ENCODE measurements at regions not wholly inside any gene's neighbourhood (a gene's known extent, or its start where the extent isn't known, plus 50 kb on each side); places are given as distances from the start of the nearest gene placed in this dataset.
"Not testable (repeated sequence)": the region's sequence is repeated elsewhere in the genome, so short reads cannot be mapped to it uniquely, and the experiment has no call there.

DNA sequence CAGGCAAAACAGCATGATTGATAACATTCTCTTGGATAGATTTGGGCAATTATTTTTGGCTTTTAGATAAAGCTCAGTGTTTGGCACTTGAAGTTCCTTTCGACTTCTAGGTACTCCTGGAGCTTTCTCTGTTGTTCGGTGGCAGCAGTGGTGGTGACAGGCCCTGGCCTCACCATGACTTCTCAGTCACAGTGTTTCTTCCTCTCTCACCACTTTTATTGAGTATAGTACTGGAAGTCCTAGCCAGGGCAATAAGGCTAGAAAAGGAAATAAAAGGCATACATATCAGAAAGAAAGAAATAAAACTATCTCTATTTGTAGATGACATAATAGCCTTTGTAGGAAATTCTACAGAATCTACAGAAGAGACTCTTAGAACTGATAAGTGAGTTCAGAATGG, 101.2 kb upstream of the SIRPG start:
- H3K9ac ChIP-seq (ENCODE audit: low read length) = no peak overlapping the region
- no peak overlapping the region for H3K27ac ChIP-seq (ENCODE audit: low read depth, low read length)
- H3K36me3 ChIP-seq (ENCODE audit: insufficient read depth, low read length) = no peaks in the 10 kb centered on the region
- H3K9me3 ChIP-seq (ENCODE audit: low read length) = no peaks in the 10 kb centered on the region
- H3K27me3 ChIP-seq (ENCODE audit: control insufficient read depth in 1 of 2, insufficient read depth in 2 of 2, low read length in 2 of 2) = no peaks in the 10 kb centered on the region
- H3K4me3 ChIP-seq (ENCODE audit: low read depth in 1 of 2, low read length in 2 of 2) = no peak overlapping the region
- H3K4me1 ChIP-seq (ENCODE audit: insufficient read depth, low read length) = no peaks in the 10 kb centered on the region

DNA sequence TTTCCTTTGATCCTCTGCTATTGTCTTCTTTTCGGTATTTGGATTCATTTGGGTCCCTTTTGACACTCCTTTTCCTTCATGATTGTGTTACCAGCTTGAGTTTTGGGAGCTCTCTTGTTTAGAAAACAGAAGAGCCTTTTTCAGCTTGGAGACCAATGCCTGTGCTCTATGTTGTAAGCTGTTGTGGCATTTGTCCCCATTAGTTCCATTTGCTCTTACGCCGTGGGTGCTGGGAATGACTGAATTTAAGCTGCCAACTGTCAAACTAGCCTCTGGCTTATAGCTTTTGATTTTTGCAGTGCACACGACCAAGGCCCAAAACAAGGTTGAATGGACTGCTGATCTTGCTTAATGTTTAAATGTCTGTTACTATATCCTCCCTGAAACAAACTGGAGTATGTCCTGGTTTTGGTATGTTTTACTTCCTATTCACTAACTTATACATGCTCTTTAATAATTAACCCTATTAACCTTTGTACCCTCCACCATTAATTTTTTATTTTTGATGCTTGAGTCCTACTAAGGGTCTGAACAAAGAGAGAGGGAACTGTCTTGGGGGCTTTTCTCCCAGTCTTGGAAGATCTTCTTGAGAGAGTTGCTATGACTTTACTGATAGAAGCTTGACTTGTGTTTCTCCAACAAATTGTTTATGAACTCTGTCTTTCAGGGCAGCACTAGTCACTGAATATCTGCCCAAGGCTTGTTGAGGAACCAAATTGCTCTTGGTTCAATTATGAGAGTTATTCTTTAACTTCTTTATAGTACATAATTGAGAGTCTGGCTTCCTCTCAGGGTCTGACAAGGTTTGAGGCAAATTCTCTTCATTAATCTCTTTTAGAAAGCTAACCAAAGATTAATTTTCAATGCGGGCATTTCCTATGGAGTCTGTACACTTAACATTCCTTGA, 100.3 kb upstream of the SIRPG start:
- Histone ChIP-seq H3K36me3 (ENCODE audit: insufficient read depth, low read length) (no peaks in the 10 kb centered on the region), H3K4me1 (ENCODE audit: insufficient read depth, low read length) (no peaks in the 10 kb centered on the region), H3K27ac (ENCODE audit: low read depth, low read length) (no peak overlapping the region), H3K9ac (ENCODE audit: low read length) (no peak overlapping the region), H3K4me3 (ENCODE audit: low read depth in 1 of 2, low read length in 2 of 2) (no peak overlapping the region), H3K9me3 (ENCODE audit: low read length) (no peaks in the 10 kb centered on the region), H3K27me3 (ENCODE audit: control insufficient read depth in 1 of 2, insufficient read depth in 2 of 2, low read length in 2 of 2) (no peaks in the 10 kb centered on the region)

DNA sequence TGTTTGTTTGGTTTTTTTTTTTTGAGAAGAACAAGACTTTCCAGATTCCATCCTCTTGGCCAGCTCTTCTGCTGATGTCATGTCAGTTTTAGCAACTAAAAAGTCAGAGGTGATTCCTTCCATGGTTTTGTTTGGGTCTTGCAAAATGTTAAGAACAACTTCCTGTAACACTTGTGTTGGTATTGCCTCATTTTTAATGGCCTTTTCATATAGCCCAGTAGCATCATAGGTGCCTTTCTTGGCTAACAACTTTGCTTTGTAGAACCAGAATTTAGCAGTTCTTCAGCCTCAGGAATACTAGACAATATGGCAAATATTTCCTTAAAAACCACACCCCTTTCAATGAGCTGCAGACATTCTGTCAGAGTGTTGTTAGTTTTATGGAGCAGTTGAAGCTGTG, 99.5 kb upstream of the SIRPG start:
- Histone ChIP-seq H3K27ac (ENCODE audit: low read depth, low read length) (no peak overlapping the region), H3K4me3 (ENCODE audit: low read depth in 1 of 2, low read length in 2 of 2) (no peak overlapping the region), H3K36me3 (ENCODE audit: insufficient read depth, low read length) (no peaks in the 10 kb centered on the region), H3K9ac (ENCODE audit: low read length) (no peak overlapping the region), H3K27me3 (ENCODE audit: control insufficient read depth in 1 of 2, insufficient read depth in 2 of 2, low read length in 2 of 2) (no peaks in the 10 kb centered on the region), H3K9me3 (ENCODE audit: low read length) (no peaks in the 10 kb centered on the region), H3K4me1 (ENCODE audit: insufficient read depth, low read length) (no peaks in the 10 kb centered on the region)

DNA sequence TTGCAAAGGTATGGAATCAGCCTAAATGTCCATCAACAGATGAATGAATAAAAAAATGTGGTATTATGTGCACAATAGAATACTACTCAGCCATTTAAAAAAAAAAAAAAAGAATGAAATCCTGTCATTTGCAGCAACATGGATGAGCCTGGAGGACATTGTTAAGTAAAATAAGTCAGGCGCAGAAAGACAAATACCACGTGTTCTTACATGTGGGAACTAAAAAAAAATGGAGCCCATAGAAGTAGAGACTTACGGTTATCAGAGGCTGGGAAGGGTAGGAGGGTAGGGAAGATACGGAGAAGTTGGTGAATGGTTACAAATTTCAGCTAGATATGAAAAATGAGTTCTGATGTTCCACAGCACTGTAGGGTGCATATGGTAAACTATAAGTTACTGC, 97.2 kb upstream of the SIRPG start:
- Histone ChIP-seq H3K27ac (ENCODE audit: low read depth, low read length) (no peak overlapping the region), H3K4me3 (ENCODE audit: low read depth in 1 of 2, low read length in 2 of 2) (no peak overlapping the region), H3K36me3 (ENCODE audit: insufficient read depth, low read length) (no peaks in the 10 kb centered on the region), H3K9ac (ENCODE audit: low read length) (no peak overlapping the region), H3K27me3 (ENCODE audit: control insufficient read depth in 1 of 2, insufficient read depth in 2 of 2, low read length in 2 of 2) (no peaks in the 10 kb centered on the region), H3K4me1 (ENCODE audit: insufficient read depth, low read length) (no peaks in the 10 kb centered on the region), H3K9me3 (ENCODE audit: low read length) (no peaks in the 10 kb centered on the region)

DNA sequence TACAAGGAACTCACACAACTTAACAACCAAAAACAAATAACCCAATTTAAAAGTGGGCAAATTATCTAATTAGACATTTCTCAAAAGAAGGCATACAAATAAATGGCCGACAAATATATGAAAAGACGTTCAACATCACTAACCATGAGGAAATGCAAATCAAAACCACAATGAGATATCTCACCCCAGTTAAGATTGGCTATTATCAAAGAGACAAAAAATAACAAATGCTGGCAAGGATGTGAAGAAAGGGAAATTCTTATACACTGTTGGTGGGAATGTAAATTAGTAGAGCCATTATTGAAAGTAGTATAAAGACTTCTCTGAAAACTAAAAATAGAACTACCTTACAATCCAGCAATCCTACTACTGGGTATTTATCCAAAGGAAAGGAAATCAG, 96.7 kb upstream of the SIRPG start:
- Histone ChIP-seq H3K9ac (ENCODE audit: low read length) (no peak overlapping the region), H3K4me3 (ENCODE audit: low read depth in 1 of 2, low read length in 2 of 2) (no peak overlapping the region), H3K9me3 (ENCODE audit: low read length) (no peaks in the 10 kb centered on the region), H3K27me3 (ENCODE audit: control insufficient read depth in 1 of 2, insufficient read depth in 2 of 2, low read length in 2 of 2) (no peaks in the 10 kb centered on the region), H3K27ac (ENCODE audit: low read depth, low read length) (no peak overlapping the region), H3K36me3 (ENCODE audit: insufficient read depth, low read length) (no peaks in the 10 kb centered on the region), H3K4me1 (ENCODE audit: insufficient read depth, low read length) (no peaks in the 10 kb centered on the region)

DNA sequence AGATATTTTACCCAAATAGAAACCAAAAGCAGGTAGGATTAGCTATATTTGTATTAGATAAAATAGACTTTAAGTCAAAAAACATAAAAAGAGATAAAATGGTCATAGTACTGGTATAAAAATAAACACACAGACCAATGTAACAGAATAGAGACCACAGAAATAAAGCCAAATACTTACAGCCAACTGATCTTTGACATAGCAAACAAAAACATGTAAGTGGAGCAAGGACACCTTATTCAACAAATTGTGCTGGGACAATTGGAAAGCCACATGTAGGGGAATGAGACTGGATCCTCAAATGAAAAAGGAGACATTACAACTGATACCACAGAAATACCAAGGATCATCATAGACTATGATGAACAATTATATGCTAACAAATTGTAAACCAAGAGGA, 94.5 kb upstream of the SIRPG start:
- Histone ChIP-seq H3K9ac (ENCODE audit: low read length) (no peak overlapping the region), H3K4me1 (ENCODE audit: insufficient read depth, low read length) (no peaks in the 10 kb centered on the region), H3K9me3 (ENCODE audit: low read length) (no peaks in the 10 kb centered on the region), H3K36me3 (ENCODE audit: insufficient read depth, low read length) (no peaks in the 10 kb centered on the region), H3K4me3 (ENCODE audit: low read depth in 1 of 2, low read length in 2 of 2) (no peak overlapping the region), H3K27ac (ENCODE audit: low read depth, low read length) (no peak overlapping the region), H3K27me3 (ENCODE audit: control insufficient read depth in 1 of 2, insufficient read depth in 2 of 2, low read length in 2 of 2) (no peaks in the 10 kb centered on the region)

DNA sequence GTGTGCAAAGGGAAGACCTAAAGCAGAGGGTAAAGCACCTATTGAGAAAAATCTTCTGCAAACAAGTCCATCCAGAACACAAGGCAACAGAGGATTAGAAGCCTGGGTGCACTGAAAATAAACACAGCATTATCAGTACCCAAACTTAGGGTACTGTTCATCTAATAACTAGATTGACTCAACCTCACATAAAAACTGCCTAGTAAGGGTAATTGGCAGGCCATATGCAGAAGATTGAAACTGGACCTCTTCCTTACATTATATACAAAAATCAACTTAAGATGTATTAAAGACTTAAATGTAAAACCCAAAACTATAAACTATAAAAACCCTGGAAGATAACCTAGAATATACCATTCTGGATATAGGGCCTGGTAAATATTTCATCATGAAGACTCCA, 91.2 kb upstream of the SIRPG start:
- H3K27ac ChIP-seq (ENCODE audit: low read depth, low read length) = no peak overlapping the region
- H3K9me3 ChIP-seq (ENCODE audit: low read length) = no peaks in the 10 kb centered on the region

DNA sequence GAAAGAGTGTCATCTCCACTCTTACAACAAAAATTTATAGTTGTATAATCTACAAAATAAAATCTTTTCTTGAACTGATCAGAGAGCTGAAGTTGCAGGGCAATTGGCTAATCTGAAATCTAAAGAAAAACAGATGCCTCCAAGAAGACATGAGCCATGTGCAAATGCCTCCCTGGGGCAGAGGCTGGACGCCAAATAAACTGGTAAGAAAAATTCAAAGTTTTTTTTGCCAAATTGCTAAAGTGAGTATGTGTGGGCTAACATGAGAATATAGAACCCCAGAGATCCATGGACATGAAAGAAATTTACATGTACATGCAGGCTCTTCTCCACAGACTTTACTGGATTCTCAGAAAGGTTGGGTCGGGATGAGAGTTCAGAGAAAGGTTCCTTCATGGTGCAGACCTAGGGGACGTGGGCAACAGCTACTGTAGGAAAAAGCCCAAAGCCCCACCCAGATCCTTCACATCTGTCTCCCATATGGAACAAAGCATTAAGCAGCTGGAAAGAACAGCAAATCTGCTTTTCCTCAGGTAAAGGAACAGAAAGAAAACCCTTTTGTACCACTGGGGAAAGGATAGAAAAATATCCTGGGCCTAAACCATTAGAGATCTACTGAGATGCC, 90.5 kb upstream of the SIRPG start:
- Histone ChIP-seq H3K27ac (ENCODE audit: low read depth, low read length) (no peak overlapping the region), H3K4me3 (ENCODE audit: low read depth in 1 of 2, low read length in 2 of 2) (no peak overlapping the region)

More for the DNA sequence above, 91.2 kb upstream of the SIRPG start:
- H3K4me3 ChIP-seq (ENCODE audit: low read depth in 1 of 2, low read length in 2 of 2) = no peak overlapping the region
- H3K4me1 ChIP-seq (ENCODE audit: insufficient read depth, low read length) = no peaks in the 10 kb centered on the region
- no peaks in the 10 kb centered on the region for H3K36me3 ChIP-seq (ENCODE audit: insufficient read depth, low read length)
- no peaks in the 10 kb centered on the region for H3K27me3 ChIP-seq (ENCODE audit: control insufficient read depth in 1 of 2, insufficient read depth in 2 of 2, low read length in 2 of 2)
- H3K9ac ChIP-seq (ENCODE audit: low read length) = no peak overlapping the region

DNA sequence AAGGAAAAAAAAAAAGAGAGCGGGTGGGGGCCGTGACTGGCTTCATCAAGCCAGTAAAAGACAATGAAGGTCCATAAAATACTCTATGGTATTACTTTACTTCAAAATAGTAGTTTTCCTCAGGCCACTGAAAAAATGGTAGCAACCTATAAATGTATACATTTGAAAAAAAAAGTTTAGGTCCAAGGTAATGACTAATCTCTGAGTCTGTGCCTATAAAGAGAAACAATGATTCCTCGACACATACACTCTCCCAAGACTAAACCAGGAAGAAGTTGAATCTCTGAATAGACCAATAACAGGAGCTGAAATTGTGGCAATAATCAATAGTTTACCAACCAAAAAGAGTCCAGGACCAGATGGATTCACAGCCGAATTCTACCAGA, 84.5 kb upstream of the SIRPG start:
- not testable (repeated sequence) for H3K27me3 ChIP-seq (ENCODE audit: control insufficient read depth in 1 of 2, insufficient read depth in 2 of 2, low read length in 2 of 2); H3K36me3 ChIP-seq (ENCODE audit: insufficient read depth, low read length); H3K4me1 ChIP-seq (ENCODE audit: insufficient read depth, low read length); H3K9ac ChIP-seq (ENCODE audit: low read length); H3K27ac ChIP-seq (ENCODE audit: low read depth, low read length); H3K9me3 ChIP-seq (ENCODE audit: low read length); H3K4me3 ChIP-seq (ENCODE audit: low read depth in 1 of 2, low read length in 2 of 2)

More for the DNA sequence above, 90.5 kb upstream of the SIRPG start:
- Histone ChIP-seq H3K9me3 (ENCODE audit: low read length) (no peaks in the 10 kb centered on the region), H3K36me3 (ENCODE audit: insufficient read depth, low read length) (no peaks in the 10 kb centered on the region), H3K9ac (ENCODE audit: low read length) (no peak overlapping the region), H3K27me3 (ENCODE audit: control insufficient read depth in 1 of 2, insufficient read depth in 2 of 2, low read length in 2 of 2) (no peaks in the 10 kb centered on the region), H3K4me1 (ENCODE audit: insufficient read depth, low read length) (no peaks in the 10 kb centered on the region)

DNA sequence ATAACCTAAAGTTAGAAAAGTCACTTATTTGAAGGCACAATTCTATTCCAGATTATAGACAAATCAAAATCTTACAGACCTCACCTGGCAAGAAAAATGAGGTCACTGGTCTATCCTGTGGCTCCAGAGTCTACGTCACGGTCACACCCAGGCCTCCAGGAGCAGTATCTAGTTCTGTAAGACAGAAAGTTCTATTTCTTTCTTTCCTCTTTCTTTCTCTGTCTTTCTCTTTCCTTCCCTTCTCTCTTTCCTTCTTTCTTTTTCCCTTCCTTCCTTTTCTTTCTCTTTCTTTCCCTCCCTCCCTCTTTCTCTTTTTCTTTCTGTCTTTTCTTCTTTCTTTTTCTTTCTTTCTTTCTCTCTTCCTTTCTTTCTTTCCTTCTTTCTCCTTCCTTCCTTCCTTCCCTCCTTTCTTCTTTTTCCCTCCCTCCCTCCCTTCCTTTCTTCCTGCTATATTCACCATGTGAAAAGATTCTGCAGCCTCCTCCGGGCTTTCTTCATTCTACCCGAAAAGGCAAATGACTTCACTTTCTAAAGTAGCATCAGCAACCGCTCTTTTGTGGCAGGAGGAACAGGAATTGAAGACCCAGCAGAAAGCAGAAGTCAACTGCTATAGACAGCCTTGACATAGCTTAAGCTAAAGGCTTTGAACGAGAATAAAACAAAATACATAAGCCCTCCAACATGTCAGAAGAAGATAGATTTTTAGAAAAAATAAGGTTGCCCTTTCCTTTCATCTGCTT, 83.9 kb upstream of the SIRPG start:
- Histone ChIP-seq H3K36me3 (ENCODE audit: insufficient read depth, low read length) (no peaks in the 10 kb centered on the region), H3K4me3 (ENCODE audit: low read depth in 1 of 2, low read length in 2 of 2) (no peak overlapping the region), H3K27me3 (ENCODE audit: control insufficient read depth in 1 of 2, insufficient read depth in 2 of 2, low read length in 2 of 2) (no peaks in the 10 kb centered on the region), H3K4me1 (ENCODE audit: insufficient read depth, low read length) (no peaks in the 10 kb centered on the region), H3K9me3 (ENCODE audit: low read length) (no peaks in the 10 kb centered on the region), H3K27ac (ENCODE audit: low read depth, low read length) (no peak overlapping the region), H3K9ac (ENCODE audit: low read length) (no peak overlapping the region)

DNA sequence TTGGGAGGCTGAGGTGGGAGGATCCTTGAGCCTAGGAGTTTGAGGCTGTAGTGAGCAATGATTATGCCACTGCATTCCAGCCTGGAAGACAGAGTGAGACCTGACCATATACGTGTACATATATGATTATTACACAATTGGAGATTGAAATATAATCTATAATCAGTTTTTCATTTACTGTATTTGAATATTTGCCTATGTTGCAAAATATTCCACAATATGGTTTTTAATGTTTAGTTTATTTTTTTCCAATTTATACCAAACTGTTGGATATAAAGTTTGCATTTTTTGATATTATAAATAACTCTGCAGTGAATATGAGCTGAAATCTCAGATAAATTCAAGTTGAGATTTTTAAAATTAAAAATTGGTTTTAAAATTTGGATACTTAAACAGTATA, 79.6 kb upstream of the SIRPG start:
- Histone ChIP-seq H3K4me3 (ENCODE audit: low read depth in 1 of 2, low read length in 2 of 2) (no peak overlapping the region), H3K9ac (ENCODE audit: low read length) (no peak overlapping the region), H3K9me3 (ENCODE audit: low read length) (no peaks in the 10 kb centered on the region), H3K27me3 (ENCODE audit: control insufficient read depth in 1 of 2, insufficient read depth in 2 of 2, low read length in 2 of 2) (no peaks in the 10 kb centered on the region), H3K27ac (ENCODE audit: low read depth, low read length) (no peak overlapping the region), H3K4me1 (ENCODE audit: insufficient read depth, low read length) (no peaks in the 10 kb centered on the region), H3K36me3 (ENCODE audit: insufficient read depth, low read length) (no peaks in the 10 kb centered on the region)
